ENCODE measurements at regions not wholly inside any gene's neighbourhood (a gene's known extent, or its start where the extent isn't known, plus 50 kb on each side); places are given as distances from the start of the nearest gene placed in this dataset.

- no peak for TF ChIP-seq EZH2 (IDR thresholded peaks at IDR 0.05)
- TF ChIP-seq POLR2AphosphoS5 (IDR thresholded peaks at IDR 0.05; ENCODE audit: borderline replicate concordance, low read depth, low read length) = no peak
- TF ChIP-seq FOXP2 (optimal IDR thresholded peaks at IDR 0.05; ENCODE audit: control extremely low read depth, extremely low read length, insufficient read depth) = no peak
Observed at GRCh38 chr13:90902255-90902654, 445.2 kb upstream of the MIR17HG start.
